Spinal cord (tissue), 9 donors: ENCODE measurements at regions not wholly inside any gene's neighbourhood (a gene's known extent, or its start where the extent isn't known, plus 50 kb on each side); places are given as distances from the start of the nearest gene placed in this dataset.

Experiments
- DNase-seq, 6 donors: peaks; one replicate each; pipeline versions ENCODE4 v3.0.0 to v3.0.0-alpha.2; 2013 to 2015; ENCODE audit warnings: low spot score in 6 of 6, low read depth in 4 of 6
- H3K27ac ChIP-seq: one replicate; pipeline ENCODE4 v1.5.1; 2013; ENCODE audit warnings: low read depth, low read length, control low read depth
- H3K27me3 ChIP-seq: one replicate; pipeline ENCODE4 v1.6.1; 2013; ENCODE audit warnings: low read length; ENCODE audit not compliant: control insufficient read depth, insufficient read depth
- H3K36me3 ChIP-seq: one replicate; pipeline ENCODE4 v1.6.1; 2013; ENCODE audit warnings: low read length; ENCODE audit not compliant: control insufficient read depth, insufficient read depth
- H3K4me1 ChIP-seq: one replicate; pipeline ENCODE4 v1.6.1; 2013; ENCODE audit warnings: low read length; ENCODE audit not compliant: control insufficient read depth, insufficient read depth
- H3K4me3 ChIP-seq: one replicate; pipeline ENCODE4 v1.5.1; 2013; ENCODE audit warnings: low read depth, low read length, control low read depth
- H3K9me3 ChIP-seq: one replicate; pipeline ENCODE4 v1.6.1; 2013; ENCODE audit warnings: low read length; ENCODE audit not compliant: control insufficient read depth, insufficient read depth
- WGBS: methylation state at CpG from one replicate; pipeline ENCODE4 v1.1.5; 2013; ENCODE audit warnings: missing lambda C conversion rate; ENCODE audit not compliant: insufficient coverage; 5-methylcytosine and 5-hydroxymethylcytosine counted together
- donor health status: healthy.

- Histone ChIP-seq H3K36me3 (no peaks in the 10 kb centered on the region), H3K4me1 (no peaks in the 10 kb centered on the region), H3K27me3 (no peaks in the 10 kb centered on the region), H3K27ac (peak overlapping the region; percentile 11), H3K9me3 (no peaks in the 10 kb centered on the region), H3K4me3 (no peak overlapping the region)
- WGBS = no CpG with 5 or more reads among the region's 1 CpG
- no peak for DNase-seq
These were observed 212.1 kb upstream of the FBN2 start for GRCh38 chr5:128750155-128750554.

DNA sequence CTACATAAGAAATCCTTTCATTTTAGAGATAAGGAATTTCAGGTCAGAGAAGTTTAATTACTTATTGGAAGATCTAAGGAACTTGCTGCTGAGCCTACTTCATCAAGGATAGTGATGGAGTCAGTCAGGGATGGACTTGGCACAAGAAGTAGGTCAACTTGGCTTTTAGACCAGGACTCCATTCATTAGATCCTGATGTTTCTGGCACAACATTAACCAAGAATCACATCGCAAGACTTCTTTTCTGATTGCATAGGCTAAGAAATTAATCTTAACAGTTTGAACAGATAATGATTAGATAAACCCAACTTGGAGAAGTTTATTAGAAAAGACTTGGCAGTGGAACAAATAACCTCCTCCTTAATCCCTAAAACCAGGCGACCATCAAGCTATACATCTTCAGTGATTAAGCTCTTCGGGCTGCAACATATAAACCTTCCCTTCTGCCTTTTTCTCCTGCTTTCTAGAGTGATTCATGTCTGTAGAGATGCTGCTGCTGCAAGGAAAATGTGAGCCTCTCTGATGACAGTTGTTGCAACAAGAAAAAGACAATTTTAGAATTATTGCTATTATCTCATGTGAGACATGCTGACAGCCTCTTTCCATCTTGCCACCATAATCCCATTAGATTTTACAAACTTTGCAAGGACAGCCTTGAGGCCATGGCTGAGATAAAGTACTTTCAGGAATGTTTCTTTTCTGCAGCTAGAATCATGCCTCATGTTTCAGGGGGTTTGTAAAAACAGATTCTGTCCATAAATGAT lies 207.9 kb upstream of the SLC27A6 start:
- Histone ChIP-seq H3K27ac (no peak overlapping the region), H3K4me1 (no peaks in the 10 kb centered on the region), H3K27me3 (no peaks in the 10 kb centered on the region), H3K9me3 (no peaks in the 10 kb centered on the region), H3K4me3 (no peak overlapping the region), H3K36me3 (no peaks in the 10 kb centered on the region)
- peak in 1 of 6 donors; percentile 32 for DNase-seq
- no CpG with 5 or more reads among the region's 3 CpGs for WGBS

DNA sequence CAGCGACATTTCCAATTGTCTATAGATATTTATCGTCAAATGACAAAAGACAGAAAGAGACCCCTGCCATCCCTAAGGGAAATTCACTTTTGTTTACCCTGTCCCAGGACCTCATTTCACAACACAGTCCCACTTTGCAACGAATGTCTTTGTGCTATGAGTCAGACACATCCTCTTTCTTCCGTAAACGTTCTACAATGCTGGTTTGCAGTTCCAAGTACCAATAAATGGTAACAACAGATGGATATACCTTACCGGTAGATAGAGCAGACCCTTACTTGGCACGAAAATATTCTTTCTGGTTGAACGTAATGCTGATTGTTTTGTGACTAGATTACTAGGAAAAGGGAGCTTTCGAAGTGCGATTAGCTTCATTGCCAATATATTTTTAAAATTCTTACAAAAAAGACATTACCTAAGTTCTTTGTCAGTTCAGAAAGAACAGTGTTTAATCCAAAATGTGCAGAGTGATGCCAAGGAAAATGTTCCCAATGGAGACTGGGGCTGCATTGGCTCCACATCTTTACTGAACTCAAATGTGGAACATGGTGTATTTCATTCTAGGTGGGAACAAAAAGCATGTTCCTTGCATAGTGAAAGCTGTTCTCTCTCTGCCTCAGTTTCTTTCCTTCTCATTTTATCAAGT lies 202.5 kb upstream of the SLC27A6 start:
- Histone ChIP-seq H3K4me3 (no peak overlapping the region), H3K9me3 (no peaks in the 10 kb centered on the region), H3K27me3 (no peaks in the 10 kb centered on the region), H3K27ac (peak overlapping the region; percentile 36), H3K4me1 (no peaks in the 10 kb centered on the region), H3K36me3 (no peaks in the 10 kb centered on the region)
- peak in 1 of 6 donors; percentile 32 for DNase-seq
- WGBS = 87% methylated on average over 2 of the region's 10 CpGs

GRCh38 chr5:128763321-128763720 lies 202.0 kb upstream of the SLC27A6 start:
- WGBS = 80% methylated on average over 1 of the region's 2 CpGs
- DNase-seq = peak in 1 of 6 donors; percentile 54
- H3K36me3 ChIP-seq = no peaks in the 10 kb centered on the region

GRCh38 chr5:128764601-128765310 lies 200.5 kb upstream of the SLC27A6 start:
- Histone ChIP-seq H3K9me3 (no peaks in the 10 kb centered on the region), H3K4me1 (no peaks in the 10 kb centered on the region), H3K27ac (no peak overlapping the region), H3K36me3 (no peaks in the 10 kb centered on the region), H3K4me3 (no peak overlapping the region), H3K27me3 (no peaks in the 10 kb centered on the region)
- 53% methylated on average over 3 of the region's 4 CpGs for WGBS
- peak in 2 of 6 donors; percentile 44 to 53 for DNase-seq

More at GRCh38 chr5:128763321-128763720, 202.0 kb upstream of the SLC27A6 start:
- no peak overlapping the region for H3K27ac ChIP-seq
- H3K27me3 ChIP-seq = no peaks in the 10 kb centered on the region
- no peaks in the 10 kb centered on the region for H3K9me3 ChIP-seq
- no peaks in the 10 kb centered on the region for H3K4me1 ChIP-seq
- H3K4me3 ChIP-seq = no peak overlapping the region

GRCh38 chr5:128765448-128766061 lies 199.7 kb upstream of the SLC27A6 start:
- WGBS = 86% methylated on average over 1 of the region's 3 CpGs

DNA sequence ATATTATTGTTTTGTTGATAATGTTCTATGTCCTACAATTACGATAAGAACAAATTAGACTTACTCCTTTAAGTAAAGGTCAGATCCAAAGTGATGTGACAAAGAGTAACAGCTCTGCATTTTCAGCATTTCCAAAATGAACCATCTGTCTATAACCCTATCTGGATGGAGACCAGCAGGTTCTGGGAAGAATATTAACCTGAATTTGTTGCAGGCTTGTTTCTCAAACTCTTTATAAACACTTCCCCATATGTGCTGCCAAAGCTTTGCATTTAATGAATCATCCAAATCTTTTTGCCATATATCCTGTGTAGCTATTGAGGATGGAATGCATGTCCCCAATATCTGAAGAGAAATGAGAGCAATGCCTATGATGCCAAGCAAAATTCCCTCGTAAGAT lies 198.9 kb upstream of the SLC27A6 start:
- no peaks in the 10 kb centered on the region for H3K9me3 ChIP-seq
- no peak overlapping the region for H3K4me3 ChIP-seq
- no CpG with 5 or more reads among the region's 2 CpGs for WGBS
- peak in 1 of 6 donors; percentile 41 for DNase-seq
- no peak overlapping the region for H3K27ac ChIP-seq
- H3K4me1 ChIP-seq = no peaks in the 10 kb centered on the region
- no peaks in the 10 kb centered on the region for H3K36me3 ChIP-seq
- H3K27me3 ChIP-seq = no peaks in the 10 kb centered on the region

More at GRCh38 chr5:128765448-128766061, 199.7 kb upstream of the SLC27A6 start:
- H3K27ac ChIP-seq = no peak overlapping the region
- H3K4me1 ChIP-seq = no peaks in the 10 kb centered on the region
- no peaks in the 10 kb centered on the region for H3K36me3 ChIP-seq
- no peaks in the 10 kb centered on the region for H3K27me3 ChIP-seq
- H3K9me3 ChIP-seq = no peaks in the 10 kb centered on the region
- no peak overlapping the region for H3K4me3 ChIP-seq
- no peak for DNase-seq

DNA sequence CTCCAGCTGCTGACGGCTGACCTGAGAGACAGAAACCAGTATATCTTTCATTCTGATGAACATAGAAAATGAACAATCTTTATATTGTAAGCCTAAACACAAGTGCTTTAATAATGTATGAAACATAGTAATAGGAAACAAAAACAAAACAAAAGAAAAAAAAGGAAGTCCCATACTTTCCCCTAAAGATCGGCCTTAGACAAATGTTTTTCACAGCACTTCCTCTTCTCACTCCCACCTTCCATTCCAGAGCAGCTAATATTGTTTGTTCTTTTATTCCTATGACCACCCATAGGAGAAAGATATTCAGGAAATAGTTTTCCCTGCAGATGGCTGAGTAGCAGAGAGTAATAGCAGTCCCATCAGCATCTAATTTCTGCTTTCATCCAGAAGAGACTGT lies 194.4 kb upstream of the SLC27A6 start:
- no peak for DNase-seq
- WGBS = no CpG with 5 or more reads among the region's 2 CpGs
- Histone ChIP-seq H3K36me3 (no peaks in the 10 kb centered on the region), H3K4me1 (no peaks in the 10 kb centered on the region), H3K9me3 (no peaks in the 10 kb centered on the region), H3K4me3 (no peak overlapping the region), H3K27ac (no peak overlapping the region), H3K27me3 (no peaks in the 10 kb centered on the region)

DNA sequence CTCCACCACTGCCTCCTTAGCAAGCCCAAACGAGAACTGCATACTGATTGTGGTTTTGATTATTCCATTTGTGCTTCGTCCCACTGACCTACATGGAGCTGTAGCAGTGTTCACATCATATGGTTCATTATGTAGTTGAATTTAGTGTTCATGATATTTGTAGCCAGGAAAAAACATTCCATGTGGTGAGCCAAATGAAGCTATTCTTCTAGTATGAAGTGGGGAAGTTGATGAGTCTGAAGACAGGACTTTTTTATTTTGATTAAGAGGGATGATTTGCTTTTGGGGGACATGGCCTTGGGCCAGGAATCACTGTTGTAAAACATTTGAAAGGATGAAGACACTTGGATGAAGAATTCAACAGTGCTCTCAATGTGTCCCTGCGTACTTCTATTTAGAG lies 192.9 kb upstream of the SLC27A6 start:
- H3K27ac ChIP-seq = no peak overlapping the region
- H3K9me3 ChIP-seq = peaks cover 2% of the 10 kb centered on the region
- no peaks in the 10 kb centered on the region for H3K4me1 ChIP-seq
- no peaks in the 10 kb centered on the region for H3K27me3 ChIP-seq
- DNase-seq = peak in 3 of 6 donors; percentile 23 to 58 (median 56)
- H3K4me3 ChIP-seq = no peak overlapping the region
- H3K36me3 ChIP-seq = no peaks in the 10 kb centered on the region
- 17% methylated on average over 1 of the region's 3 CpGs for WGBS
